Liver (tissue), 8 donors: ENCODE measurements at regions not wholly inside any gene's neighbourhood (a gene's known extent, or its start where the extent isn't known, plus 50 kb on each side); places are given as distances from the start of the nearest gene placed in this dataset.

ENCODE experiments used
- DNase-seq: peaks from one replicate; pipeline ENCODE4 v3.0.0-alpha.2; 2017; ENCODE audit warnings: low spot score
- H3K27ac ChIP-seq, 2 donors: one replicate each; pipeline ENCODE4 v1.7.0; 2013; ENCODE audit warnings: inconsistent platforms in 2 of 2, low read length in 2 of 2, control low read depth in 1 of 2, low read depth in 1 of 2, mild to moderate bottlenecking in 1 of 2
- H3K27me3 ChIP-seq, 4 donors: one replicate each; pipeline versions ENCODE4 v1.6.1 to v1.7.0; 2013; ENCODE audit warnings: low read length in 3 of 4, inconsistent platforms in 1 of 4, mild to moderate bottlenecking in 1 of 4, moderate library complexity in 1 of 4; ENCODE audit not compliant: control insufficient read depth in 4 of 4, insufficient read depth in 4 of 4
- H3K36me3 ChIP-seq, 4 donors: one replicate each; pipeline versions ENCODE4 v1.6.1 to v1.7.0; 2013; ENCODE audit warnings: low read length in 3 of 4, mild to moderate bottlenecking in 3 of 4, low read depth in 1 of 4, moderate library complexity in 1 of 4; ENCODE audit not compliant: control insufficient read depth in 4 of 4, insufficient read depth in 3 of 4
- H3K4me1 ChIP-seq, 4 donors: one replicate each; pipeline versions ENCODE4 v1.6.1 to v1.7.0; 2013; ENCODE audit warnings: low read length in 3 of 4, mild to moderate bottlenecking in 3 of 4, moderate library complexity in 1 of 4; ENCODE audit not compliant: control insufficient read depth in 4 of 4, insufficient read depth in 4 of 4
- H3K4me3 ChIP-seq, 3 donors: one replicate each; pipeline versions ENCODE4 v1.6.1 to v1.7.0; 2013; ENCODE audit warnings: low read length in 3 of 3, control low read depth in 1 of 3, low read depth in 1 of 3, mild to moderate bottlenecking in 1 of 3
- H3K9ac ChIP-seq, 2 donors: one replicate each; pipeline ENCODE4 v1.7.0; 2013; ENCODE audit warnings: low read length in 2 of 2, mild to moderate bottlenecking in 2 of 2, moderate library complexity in 2 of 2, control low read depth in 1 of 2, low read depth in 1 of 2
- H3K9me3 ChIP-seq, 4 donors: one replicate each; pipeline versions ENCODE4 v1.6.1 to v1.7.0; 2013; ENCODE audit warnings: low read length in 3 of 4; ENCODE audit not compliant: control insufficient read depth in 4 of 4
- ATF3 ChIP-seq: IDR thresholded peaks from 2 replicates; pipeline ENCODE4 v1.6.1; 2016; ENCODE audit warnings: antibody characterized with exemption
- EGR1 ChIP-seq, 2 donors: IDR thresholded peaks; 2 replicates each; pipeline ENCODE4 v1.6.1; 2016 to 2018; ENCODE audit warnings: antibody characterized with exemption in 2 of 2, low read depth in 2 of 2
- FOXA1 ChIP-seq: IDR thresholded peaks from 2 replicates; pipeline ENCODE4 v1.6.1; 2016; ENCODE audit warnings: antibody characterized with exemption
- FOXA2 ChIP-seq: IDR thresholded peaks from 2 replicates; pipeline ENCODE4 v1.6.1; 2016; ENCODE audit warnings: antibody characterized with exemption
- GABPA ChIP-seq, 2 donors: IDR thresholded peaks in 1 of 2; conservative IDR thresholded peaks in 1 of 2; 2 replicates each; pipeline ENCODE4 v1.6.1; 2016; ENCODE audit warnings: antibody characterized with exemption in 2 of 2, mild to moderate bottlenecking in 1 of 2, moderate library complexity in 1 of 2
- HNF4G ChIP-seq: IDR thresholded peaks from 2 replicates; pipeline ENCODE4 v1.6.1; 2016; ENCODE audit warnings: antibody characterized with exemption
- JUND ChIP-seq, 2 donors: IDR thresholded peaks; 2 replicates each; pipeline ENCODE4 v1.6.1; 2016; ENCODE audit warnings: antibody characterized with exemption in 2 of 2
- NR2F2 ChIP-seq: IDR thresholded peaks from 2 replicates; pipeline ENCODE4 v1.6.1; 2016; ENCODE audit warnings: antibody characterized with exemption
- RAD21 ChIP-seq, 2 donors: IDR thresholded peaks; 2 replicates each; pipeline ENCODE4 v1.6.1; 2016; ENCODE audit warnings: antibody characterized with exemption in 2 of 2, mild to moderate bottlenecking in 2 of 2
- RXRA ChIP-seq, 2 donors: IDR thresholded peaks; 2 replicates each; pipeline ENCODE4 v1.6.1; 2017 to 2018; ENCODE audit warnings: antibody characterized with exemption in 2 of 2, mild to moderate bottlenecking in 1 of 2
- SP1 ChIP-seq: IDR thresholded peaks from 2 replicates; pipeline ENCODE4 v1.6.1; 2018; ENCODE audit warnings: antibody characterized with exemption, mild to moderate bottlenecking
- YY1 ChIP-seq: IDR thresholded peaks from 2 replicates; pipeline ENCODE4 v1.6.1; 2016; ENCODE audit warnings: antibody characterized with exemption, mild to moderate bottlenecking
- ZBTB33 ChIP-seq: IDR thresholded peaks from 2 replicates; pipeline ENCODE4 v1.6.1; 2016; ENCODE audit warnings: antibody characterized with exemption
- WGBS: extraction: QIAGEN DNeasy Blood & Tissue Kit; methylation state at CpG from one replicate; pipeline ENCODE4 v1.1.7; 2013; 5-methylcytosine and 5-hydroxymethylcytosine counted together
- TF ChIP-seq, protein P1 (sequence below): fragments of 150-350 bp; IDR thresholded peaks from 2 replicates; pipeline ENCODE4 v1.5.1; 2017; ENCODE audit warnings: improper control_type of control experiment, low read depth, low read length; ENCODE audit not compliant: missing input control
- TF ChIP-seq, protein P2 (sequence below): IDR thresholded peaks from 2 replicates; pipeline ENCODE4 v1.6.1; 2016; ENCODE audit warnings: antibody characterized with exemption, mild to moderate bottlenecking
- donor health status: healthy.
- donor health status: healthy.
- donor health status: healthy.
- donor health status: healthy.
- donor health status: healthy.

DNA sequence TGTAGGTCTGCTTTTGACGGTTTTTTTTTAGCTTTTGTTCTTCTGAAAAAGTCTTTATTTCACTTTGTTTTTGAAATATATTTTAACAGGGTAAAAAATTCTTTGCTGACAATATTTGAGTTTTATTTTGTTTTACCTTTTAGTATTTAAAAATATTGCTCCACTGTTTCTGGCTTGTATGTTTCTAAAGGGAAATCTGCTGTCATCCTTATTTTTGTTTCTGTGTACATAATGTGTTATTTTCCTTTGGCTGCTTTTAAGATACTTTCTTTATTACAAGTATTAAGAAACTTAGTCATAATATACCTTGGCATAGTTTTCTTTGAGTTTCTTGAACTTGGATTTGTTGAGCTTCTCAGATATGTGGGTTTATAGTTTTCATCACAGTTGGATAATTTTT lies 88.6 kb upstream of the SPACA1 start (continued):
- TF ChIP-seq FOXA1 (no peak), ZBTB33 (no peak), EGR1 (IDR thresholded peaks at IDR 0.05; ENCODE audit: low read depth in 2 of 2) (no peak), ATF3 (no peak), YY1 (no peak)

DNA sequence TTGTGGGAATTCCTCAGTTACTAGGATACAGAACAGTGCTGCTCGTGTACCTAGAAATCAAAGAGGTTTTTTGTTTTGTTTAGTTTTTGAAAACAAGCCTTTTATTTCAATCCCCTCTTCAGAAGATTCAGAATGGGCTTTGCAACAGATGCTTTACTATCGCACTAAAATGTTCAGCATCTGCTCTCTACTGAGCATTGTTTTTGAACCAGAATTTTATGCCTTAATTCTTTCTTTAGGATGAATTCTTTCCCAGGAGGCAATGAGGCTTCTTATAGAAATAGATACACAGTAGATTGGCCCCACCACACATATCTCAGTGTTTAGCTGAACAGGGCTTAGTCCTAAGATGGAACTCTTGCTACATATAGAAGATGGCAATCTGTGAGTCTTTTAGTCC lies 95.9 kb upstream of the SPACA1 start:
- Histone ChIP-seq H3K9ac (no peak overlapping the region), H3K27me3 (no peaks in the 10 kb centered on the region), H3K36me3 (no peaks in the 10 kb centered on the region), H3K4me3 (no peak overlapping the region), H3K27ac (no peak overlapping the region), H3K4me1 (no peaks in the 10 kb centered on the region), H3K9me3 (no peaks in the 10 kb centered on the region)
- no peak for DNase-seq
- TF ChIP-seq HNF4G: no peak
- TF ChIP-seq SP1: no peak
- no peak for TF ChIP-seq FOXA2
- TF ChIP-seq RAD21 (IDR thresholded peaks at IDR 0.05): no peak
- no peak for TF ChIP-seq YY1
- no peak for TF ChIP-seq ZBTB33
- no peak for TF ChIP-seq NR2F2
- WGBS: 94% methylated on average over 2 of the region's 2 CpGs

DNA sequence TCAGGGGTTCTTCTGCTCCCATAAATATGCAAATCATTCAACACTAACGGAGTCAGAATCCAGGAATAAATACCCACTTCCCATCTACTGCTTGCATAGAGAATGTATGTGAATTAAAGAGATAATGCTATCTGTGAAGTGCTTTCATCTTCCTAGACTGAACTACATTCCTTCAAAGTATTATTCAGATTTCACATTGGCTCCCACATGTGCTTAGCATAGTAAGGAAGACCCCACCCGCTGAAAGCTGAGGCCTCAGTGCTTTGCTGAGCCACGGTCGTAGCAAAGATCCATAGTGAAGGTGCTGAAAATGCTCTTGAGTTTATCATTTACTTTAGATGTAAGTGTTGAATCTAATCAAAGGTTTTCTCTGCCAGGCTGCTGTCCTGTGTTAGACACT lies 97.0 kb upstream of the SPACA1 start:
- no peak overlapping the region for H3K9ac ChIP-seq
- no peaks in the 10 kb centered on the region for H3K27me3 ChIP-seq
- no peak overlapping the region for H3K4me3 ChIP-seq
- no peak overlapping the region for H3K27ac ChIP-seq
- 94% methylated on average over 4 of the region's 4 CpGs for WGBS
- H3K9me3 ChIP-seq: no peaks in the 10 kb centered on the region
- no peaks in the 10 kb centered on the region for H3K4me1 ChIP-seq
- no peak for DNase-seq
- H3K36me3 ChIP-seq: no peaks in the 10 kb centered on the region
- TF ChIP-seq, protein P1, sequence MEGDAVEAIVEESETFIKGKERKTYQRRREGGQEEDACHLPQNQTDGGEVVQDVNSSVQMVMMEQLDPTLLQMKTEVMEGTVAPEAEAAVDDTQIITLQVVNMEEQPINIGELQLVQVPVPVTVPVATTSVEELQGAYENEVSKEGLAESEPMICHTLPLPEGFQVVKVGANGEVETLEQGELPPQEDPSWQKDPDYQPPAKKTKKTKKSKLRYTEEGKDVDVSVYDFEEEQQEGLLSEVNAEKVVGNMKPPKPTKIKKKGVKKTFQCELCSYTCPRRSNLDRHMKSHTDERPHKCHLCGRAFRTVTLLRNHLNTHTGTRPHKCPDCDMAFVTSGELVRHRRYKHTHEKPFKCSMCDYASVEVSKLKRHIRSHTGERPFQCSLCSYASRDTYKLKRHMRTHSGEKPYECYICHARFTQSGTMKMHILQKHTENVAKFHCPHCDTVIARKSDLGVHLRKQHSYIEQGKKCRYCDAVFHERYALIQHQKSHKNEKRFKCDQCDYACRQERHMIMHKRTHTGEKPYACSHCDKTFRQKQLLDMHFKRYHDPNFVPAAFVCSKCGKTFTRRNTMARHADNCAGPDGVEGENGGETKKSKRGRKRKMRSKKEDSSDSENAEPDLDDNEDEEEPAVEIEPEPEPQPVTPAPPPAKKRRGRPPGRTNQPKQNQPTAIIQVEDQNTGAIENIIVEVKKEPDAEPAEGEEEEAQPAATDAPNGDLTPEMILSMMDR: no peak
- TF ChIP-seq GABPA (IDR thresholded peaks at IDR 0.05 in 1 of 2, conservative IDR thresholded peaks at IDR 0.05 in 1 of 2) (no peak), RAD21 (IDR thresholded peaks at IDR 0.05) (no peak), HNF4G (no peak), EGR1 (IDR thresholded peaks at IDR 0.05; ENCODE audit: low read depth in 2 of 2) (no peak), FOXA1 (no peak), FOXA2 (no peak), RXRA (IDR thresholded peaks at IDR 0.05) (no peak), ATF3 (no peak), JUND (IDR thresholded peaks at IDR 0.05) (no peak), ZBTB33 (no peak), YY1 (no peak)
- TF ChIP-seq, protein P2, sequence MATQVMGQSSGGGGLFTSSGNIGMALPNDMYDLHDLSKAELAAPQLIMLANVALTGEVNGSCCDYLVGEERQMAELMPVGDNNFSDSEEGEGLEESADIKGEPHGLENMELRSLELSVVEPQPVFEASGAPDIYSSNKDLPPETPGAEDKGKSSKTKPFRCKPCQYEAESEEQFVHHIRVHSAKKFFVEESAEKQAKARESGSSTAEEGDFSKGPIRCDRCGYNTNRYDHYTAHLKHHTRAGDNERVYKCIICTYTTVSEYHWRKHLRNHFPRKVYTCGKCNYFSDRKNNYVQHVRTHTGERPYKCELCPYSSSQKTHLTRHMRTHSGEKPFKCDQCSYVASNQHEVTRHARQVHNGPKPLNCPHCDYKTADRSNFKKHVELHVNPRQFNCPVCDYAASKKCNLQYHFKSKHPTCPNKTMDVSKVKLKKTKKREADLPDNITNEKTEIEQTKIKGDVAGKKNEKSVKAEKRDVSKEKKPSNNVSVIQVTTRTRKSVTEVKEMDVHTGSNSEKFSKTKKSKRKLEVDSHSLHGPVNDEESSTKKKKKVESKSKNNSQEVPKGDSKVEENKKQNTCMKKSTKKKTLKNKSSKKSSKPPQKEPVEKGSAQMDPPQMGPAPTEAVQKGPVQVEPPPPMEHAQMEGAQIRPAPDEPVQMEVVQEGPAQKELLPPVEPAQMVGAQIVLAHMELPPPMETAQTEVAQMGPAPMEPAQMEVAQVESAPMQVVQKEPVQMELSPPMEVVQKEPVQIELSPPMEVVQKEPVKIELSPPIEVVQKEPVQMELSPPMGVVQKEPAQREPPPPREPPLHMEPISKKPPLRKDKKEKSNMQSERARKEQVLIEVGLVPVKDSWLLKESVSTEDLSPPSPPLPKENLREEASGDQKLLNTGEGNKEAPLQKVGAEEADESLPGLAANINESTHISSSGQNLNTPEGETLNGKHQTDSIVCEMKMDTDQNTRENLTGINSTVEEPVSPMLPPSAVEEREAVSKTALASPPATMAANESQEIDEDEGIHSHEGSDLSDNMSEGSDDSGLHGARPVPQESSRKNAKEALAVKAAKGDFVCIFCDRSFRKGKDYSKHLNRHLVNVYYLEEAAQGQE: no peak
